COLO829 (cell line): ENCODE measurements at regions not wholly inside any gene's neighbourhood (a gene's known extent, or its start where the extent isn't known, plus 50 kb on each side); places are given as distances from the start of the nearest gene placed in this dataset.

Experiments used
- DNase-seq: peaks from one replicate; pipeline ENCODE4 v3.0.0; 2012; ENCODE audit warnings: low spot score

DNA sequence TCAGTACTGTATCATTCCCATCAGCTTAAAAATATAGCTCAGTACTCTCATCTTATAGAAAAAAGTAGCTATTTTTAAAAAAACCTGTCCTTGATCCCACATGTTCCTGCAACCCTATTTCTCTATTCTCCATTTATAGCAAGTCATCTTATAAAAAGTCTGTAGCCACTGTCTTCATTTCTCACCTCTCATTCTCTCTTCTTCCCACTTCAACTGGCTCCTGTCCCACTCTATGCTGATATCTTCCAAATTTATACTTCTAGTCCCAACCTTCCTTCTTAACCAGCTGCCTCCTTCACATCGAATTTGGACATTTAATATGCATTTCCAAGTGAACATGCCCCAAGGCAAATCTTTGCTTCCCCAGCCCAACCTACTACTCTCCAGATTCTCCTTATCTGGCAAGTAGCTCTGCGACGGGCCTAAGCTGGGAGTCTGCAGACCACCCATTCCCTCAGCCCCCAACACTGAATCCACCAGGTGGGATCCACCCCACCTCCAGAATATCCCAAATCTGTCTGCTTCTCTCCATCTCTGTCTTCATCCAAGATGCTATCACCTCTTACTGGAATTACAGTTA, 52.0 kb upstream of the TANC2 start:
- no peak for DNase-seq

DNA sequence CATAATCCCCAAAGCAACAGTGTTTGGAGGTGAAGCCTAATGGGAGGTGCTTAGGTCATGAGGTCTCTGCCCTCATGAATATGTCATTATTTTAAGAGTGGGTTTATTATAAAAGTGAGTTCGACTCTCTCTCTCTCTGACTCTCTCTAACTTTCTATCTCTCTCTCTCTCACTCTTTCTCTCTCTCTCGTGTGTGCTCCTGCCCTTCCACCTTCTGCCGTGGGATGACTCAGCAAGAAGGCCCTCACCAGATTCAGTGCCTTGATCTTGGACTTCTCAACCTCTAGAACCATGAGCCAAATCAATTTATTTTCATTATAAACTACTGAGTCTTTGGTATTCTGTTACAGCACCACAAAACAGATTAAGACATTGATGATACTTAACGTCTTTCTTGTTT, 53.7 kb upstream of the TANC2 start:
- no peak for DNase-seq

DNA sequence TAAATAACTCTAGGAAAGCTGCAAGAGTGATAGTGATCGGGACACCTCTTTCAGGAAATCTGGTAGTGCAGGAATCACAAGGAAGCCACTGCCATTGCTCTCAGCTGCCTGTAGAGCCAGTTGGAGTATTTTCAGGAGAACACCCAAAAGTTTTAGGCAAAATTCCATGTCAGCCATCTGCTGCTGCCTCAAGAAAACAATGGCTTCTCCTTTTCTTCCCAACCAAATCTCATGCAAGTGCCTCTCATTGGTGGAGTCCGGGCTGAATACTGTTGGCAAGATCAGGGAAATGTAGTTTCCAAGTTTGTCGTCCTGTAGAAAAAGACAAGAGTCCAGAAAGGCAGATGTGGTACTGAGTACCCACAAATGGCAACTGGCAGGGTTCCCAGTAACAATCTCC, 54.9 kb upstream of the TANC2 start:
- no peak for DNase-seq

DNA sequence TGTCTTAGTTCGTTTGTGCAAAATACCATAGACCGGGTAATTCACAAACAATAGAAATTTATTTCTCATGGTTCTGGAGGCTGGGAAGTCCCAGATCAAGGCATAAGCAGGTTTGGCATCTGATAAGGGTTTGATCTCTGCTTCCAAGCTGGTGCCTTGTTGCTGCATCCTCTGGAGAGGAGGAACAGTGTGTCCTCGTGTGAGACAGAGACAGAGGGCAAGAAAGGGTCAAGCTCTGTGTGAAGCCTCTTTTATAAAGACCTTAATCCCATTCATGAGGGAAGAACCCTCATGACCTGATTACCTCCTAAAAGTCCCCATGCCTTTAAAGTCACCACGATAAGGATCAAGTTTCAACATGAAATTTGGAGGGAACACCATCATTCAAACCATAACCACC, 55.8 kb upstream of the TANC2 start:
- no peak for DNase-seq

DNA sequence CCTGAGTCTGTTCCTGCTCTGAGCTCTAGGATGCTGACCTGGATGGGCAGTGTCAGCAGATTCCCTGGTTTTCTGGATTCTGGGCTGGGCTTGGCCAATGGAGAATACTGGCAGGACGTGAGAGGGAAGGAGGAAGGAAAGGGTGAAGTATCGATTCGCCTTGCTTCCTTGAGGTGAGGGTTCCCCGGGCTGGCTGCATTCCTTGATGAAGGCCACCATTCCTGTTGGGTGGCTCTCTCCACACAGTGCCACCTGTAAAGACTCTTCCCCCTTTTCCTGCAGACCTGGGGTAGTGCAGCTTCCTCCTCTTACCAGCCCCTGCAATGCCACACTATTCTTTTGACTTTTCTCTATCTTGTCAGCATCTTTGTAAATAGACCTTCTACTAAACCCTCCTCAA, 58.1 kb upstream of the TANC2 start:
- no peak for DNase-seq

DNA sequence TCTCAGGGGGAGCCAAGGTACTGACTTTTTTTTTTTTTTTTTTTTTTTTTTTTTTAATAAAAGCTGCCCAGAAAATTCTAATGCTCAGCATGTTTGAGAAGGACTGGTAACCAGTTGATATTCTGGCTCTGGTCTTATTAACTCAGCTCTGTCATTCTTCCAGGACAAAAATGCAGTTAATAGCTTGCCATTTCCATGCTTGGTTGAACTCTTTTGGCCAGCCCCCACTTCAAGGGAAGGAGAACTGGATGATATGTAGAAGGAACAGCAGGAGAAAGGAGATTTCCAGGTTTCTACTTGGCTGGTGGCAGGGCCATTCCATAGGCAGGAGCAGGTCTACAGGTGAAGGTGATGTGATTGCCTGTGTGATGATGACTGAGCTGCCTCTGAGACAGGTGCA, 59.2 kb upstream of the TANC2 start:
- no peak for DNase-seq

DNA sequence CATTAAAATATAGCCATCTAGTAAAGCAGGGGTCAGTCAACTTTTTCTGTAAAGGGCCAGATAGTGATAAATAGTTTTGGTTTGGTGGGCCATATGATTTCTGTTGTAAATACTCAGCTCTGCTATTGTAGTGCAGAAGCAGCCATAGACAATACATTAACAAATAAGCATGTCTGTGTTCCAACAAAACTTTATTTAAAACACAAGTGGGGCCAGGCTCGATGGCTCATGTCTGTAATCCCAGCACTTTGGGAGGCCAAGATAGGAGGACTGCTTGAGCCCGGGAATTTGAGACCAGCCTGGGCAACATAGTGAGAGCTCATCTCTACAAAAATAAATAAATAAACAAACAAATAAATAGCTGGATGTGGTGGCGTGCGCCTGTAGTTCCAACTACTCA, 60.8 kb upstream of the TANC2 start:
- DNase-seq, result no peak

DNA sequence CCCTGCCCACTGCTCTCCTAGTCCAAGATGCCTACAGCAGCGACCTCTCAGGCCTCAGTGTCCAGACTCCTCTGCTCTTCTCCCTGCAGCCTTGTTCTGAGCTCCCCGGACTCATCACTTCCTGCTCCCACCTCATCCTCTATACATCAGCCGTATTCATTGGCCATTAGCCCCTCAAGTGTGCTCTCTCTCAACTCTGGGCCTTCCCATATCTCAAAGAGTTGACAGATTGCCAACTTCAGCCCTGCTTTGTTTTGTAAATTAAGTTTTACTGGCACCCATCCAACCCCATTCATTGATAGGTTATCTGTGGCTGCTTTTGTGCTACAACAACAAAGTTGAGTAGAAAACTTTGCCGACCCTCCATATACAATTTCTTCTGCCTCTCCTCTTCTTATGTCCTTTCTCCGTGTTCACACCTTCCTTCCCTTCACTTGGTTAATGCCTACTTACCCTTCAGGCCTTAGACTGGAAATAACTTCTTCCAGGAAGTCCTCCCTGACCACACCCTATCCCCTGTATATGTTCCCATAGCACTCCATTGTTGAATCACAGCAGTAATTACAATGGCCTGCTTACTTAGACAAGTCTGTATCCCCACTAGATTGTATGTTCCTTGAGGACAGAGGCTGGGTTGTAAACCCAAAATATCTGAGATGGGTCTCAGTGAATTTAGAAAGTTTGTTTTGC, 63.4 kb upstream of the TANC2 start:
- no peak for DNase-seq

DNA sequence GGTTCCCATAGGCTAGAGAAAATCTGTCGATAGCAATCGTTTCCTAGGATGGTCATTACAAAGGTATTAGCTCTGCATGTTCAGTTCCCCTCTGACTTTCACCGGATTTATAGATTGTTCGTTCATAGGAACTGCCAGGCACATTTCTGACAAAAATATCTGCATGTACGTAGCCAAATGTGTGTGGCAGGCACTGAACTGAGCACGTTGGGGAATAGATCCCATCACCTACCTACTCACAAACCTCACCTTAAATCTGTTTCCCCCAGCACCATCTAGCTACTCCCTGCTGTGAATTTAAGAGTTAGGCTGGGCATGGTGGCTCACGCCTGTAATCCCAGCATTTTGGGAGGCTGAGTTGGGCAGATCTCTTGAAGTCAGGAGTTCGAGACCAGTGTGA, 64.5 kb upstream of the TANC2 start:
- no peak for DNase-seq

DNA sequence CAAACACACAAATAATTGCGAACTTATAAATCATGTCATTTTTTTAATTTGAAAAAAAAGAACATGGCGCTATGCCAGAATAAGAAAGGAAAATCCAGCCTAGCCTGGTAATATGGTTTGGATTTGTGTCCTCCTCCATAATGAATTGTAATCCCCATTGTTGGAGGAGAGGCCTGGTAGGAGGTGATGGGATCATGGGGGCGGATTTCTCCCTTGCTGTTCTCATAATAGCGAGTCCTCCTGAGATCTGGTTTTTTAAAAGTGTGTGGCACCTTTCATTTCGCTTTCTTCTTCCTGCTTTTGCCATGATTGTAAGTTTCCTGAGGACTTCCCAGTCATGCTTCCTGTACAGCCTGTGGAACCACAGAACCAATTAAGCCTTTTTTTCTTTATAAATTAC, 65.9 kb upstream of the TANC2 start:
- no peak for DNase-seq

DNA sequence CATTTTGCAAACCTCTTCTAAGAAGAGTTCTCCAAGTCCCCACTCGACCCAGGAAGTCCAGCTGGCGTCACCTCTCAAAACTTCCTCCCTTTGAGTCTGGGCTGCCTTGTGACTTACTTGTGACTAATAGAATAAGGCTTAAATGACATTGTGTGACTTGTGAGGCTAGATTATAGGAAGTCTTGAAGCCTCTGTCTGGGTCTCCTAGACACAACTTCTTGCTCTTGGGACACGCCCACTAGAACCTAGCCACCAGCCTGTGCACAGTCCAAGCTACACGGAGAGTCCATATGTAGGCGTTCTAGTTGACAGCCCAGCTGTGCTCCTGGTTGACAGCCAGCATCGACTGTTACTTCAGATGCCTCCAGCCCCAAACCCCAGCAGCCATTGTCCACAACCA, 66.7 kb upstream of the TANC2 start:
- DNase-seq, result no peak

DNA sequence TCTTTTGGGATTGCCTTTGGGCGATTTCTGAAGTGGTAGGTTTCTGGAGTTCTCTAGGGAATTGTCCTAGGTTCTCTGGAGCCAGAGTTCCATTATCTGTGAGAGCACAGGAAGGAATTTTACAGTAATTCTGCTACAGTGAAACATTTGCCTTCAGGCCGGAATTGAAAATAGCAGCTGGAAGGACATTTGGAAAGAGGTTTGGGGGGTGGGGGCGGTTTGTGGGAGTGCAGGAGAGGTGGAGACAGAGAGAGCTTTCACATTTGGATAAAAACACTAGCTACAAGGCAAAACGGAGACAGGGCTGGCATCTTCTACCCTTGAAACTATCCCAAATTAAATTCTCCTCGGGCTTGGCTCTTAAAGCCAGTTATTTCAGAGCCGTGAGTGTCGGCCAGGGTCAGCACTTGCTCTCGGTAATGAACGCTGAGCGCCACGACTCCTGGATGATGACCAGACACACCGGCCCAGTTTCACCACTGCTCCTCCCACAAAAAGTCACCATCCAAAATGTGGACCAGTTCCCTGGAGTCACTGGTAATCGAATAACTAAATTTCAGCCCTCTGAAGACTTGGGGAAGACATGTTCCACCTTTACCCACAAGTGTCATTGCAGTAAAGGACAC, 67.7 kb upstream of the TANC2 start:
- DNase-seq, result peak; percentile 63

DNA sequence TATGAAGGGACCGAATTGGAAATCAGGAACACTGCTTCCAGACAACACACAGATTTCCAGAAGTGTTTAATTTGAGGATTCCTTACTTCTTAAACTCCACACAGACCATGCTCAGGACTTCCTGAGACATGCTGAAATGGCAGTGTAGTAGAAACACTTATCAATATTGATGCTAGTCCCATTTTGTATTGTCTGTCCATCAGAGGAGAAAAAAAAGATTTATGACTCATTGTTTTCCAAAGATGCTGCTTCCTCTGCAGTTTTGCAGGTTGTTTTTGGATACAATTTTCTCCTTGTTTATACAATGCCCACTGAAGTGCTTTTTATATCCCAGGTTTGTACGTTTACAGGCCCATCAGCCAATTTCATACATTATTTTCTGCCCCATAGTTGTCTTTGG, 68.3 kb upstream of the TANC2 start:
- no peak for DNase-seq

DNA sequence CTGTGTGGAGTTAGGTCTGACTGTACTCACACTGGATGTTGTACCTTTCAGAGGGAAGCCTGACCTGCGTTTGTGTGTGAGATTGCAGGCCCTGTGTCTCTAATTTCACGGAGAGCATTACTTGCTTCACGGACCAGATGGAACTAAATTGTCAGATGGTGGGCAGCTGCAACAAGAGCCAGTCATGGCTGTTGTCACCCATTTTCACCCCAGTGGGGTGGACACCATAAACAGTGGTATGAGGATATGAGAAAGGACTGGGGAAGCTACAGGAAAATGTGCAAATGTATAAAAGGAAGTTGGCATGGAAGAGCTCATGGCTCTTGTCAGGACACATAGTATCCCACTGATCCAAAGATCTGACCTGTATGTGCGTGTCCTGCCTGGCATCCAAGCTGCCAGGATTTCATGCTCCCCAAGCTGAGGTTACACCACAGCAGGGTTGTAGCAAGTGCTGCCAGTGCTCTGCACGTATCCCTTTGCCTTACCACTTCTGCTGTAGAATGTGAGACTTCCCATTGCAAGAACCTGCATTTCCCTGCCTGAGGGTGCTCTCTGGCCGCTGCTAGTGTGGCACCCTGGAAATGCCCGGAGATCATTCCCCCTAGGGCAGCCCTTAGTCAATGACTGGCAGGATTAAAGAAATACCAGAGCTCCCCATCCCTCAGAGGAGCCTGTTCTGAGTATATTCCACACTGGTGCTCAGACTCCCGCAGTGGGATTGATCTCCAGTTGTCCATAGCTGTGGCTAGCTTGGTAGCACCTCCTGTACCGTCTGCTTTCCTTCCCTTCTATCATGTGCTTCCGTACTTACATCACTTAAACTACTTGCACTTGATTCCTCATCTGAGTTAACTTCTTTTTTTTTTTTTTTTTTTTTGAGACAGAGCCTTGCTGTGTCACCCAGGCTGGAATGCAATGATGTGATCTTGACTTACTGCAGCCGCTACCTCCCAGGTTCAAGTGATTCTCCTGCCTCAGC, 70.4 kb upstream of the TANC2 start:
- no peak for DNase-seq

DNA sequence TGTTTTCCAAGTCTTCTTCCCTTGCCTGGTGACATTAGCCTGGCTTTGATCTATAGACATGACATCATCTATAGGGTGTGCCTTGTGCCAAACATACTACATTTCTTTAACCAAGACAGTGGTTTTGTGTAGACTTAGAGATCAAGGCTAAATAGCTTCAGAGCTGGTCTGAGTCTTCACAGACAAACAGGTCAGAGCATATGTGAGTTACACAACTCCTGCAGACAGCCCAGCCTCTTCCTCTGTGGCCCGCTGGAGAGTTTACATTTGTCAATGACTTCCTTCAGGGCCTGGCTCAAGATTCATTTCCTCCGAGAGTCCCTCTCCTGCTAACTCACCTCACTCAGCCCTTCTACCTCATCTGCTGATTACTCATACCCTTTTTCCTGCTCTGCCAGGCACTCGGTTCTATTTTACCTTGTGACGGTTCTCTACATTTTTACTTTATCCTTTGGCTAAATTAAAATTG, 73.1 kb upstream of the TANC2 start:
- peak; percentile 63 for DNase-seq

DNA sequence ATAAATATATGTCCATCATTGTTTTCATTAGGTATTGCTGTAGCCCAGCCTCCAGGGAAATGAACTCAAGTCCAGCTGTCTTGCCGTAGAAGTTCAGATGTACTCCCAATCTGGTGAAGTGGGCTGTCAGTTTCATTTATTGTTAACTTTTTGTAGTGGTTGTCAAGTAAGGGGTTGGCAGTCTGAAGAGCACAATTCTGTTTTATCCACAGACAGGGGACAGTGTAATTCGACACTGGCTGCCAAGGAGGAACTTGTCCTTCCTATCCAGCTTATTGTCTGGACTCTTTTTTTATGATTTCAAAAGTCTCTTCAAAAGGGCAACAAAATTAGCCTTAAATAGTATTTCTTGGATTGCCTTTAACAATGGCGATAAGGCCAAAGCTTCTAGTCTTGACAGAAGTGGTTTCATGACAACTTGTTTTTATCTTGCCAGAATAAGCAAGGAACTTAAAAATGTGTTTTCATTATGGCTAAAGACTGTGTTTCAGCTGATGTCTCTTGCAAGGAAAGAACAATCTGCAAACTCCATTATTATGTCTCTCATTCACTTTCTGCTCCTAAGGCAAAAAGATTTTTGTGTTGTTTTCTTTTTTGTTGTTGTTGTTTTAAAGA, 73.9 kb upstream of the TANC2 start:
- no peak for DNase-seq

DNA sequence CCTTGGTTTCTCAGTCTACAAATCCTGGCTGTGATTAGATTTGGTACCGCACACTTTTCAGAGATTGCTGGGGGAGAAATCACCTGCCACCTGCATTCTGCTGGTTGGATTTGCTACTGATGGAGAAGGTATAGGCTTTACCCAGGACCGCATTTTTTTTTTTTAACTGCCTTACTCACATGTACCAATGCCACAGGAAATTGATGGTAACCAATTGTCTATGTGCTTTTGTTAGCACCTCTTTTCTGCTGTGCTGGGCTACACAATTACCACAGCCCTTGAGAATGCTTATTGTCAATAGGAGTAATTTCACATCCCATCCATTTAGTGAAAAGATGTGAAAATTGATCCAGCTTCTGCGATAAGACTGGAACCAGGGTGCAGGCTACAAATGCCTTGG, 74.4 kb upstream of the TANC2 start:
- DNase-seq, result no peak

DNA sequence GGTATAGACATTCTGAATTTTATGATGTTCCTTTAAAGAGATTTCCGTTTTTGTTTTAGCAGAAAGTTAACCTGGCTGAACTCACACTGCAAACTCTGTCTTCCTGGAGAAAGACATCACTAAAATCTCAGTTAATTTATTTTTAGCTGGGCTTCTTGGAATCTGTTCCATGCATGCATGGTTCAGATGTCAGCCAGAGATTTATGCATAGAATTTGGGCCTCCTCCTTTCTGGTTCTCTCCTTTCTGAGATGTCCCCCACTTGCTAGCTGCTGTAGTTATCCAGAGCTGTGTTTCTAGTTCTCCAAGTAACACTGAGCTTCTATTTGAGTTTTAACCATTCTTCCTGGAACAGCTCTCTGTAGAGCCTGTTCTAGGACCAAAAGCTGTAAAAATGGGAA, 77.3 kb upstream of the TANC2 start:
- DNase-seq, result no peak

DNA sequence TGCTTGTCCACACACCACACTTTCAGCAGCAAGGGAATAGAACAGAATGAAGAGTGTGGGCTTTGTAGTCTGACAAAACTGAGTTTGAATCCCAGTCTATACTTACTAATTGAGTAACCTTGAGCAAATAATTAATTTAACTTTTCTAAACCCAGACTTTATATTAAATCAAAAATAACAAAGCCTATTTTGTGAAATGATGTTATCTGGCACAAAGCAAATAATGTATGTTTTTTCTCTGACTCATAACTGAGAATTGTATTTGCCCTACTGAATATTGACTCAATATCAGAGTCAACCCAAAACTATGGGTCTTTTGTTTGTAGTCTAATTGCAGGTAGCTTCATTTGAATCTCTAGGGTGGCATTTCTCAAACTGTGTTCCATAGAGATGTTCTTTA, 77.9 kb upstream of the TANC2 start:
- DNase-seq, result no peak

DNA sequence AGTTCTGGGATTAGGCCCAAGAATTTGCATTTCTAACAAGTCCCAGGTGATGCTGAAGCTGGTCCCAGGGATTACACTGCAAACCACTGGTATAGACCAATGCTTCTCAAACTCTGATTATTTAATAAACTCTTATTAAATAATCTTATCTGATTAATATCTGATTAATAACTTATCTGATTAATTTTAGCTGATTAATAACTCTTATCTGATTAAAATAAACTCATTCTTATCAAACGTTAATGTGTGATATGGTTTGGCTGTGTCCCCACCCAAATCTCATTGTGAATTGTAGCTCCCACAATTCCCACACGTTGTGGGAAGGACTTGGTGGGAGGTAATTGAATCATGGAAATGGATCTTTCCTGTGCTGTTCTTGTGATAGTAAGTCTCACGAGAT, 78.6 kb upstream of the TANC2 start:
- no peak for DNase-seq

DNA sequence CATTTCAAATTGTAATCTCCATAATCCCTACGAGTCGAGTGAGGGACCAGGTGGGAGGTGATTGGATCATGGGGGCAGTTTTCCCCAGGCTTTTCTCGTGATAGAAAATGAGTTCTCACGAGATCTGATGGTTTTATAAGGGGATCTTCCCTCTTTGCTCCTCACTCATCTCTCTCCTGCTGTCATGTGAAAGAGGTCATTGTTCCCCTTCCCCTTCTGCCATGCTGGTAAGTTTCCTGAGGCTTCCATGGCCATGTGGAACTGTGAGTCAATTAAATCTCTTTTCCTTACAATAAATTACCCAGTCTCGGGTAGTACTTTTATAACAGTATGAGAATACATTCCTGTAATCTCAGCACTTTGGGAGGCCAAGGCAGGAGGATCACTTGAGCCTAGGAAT, 76.7 kb upstream of the MARCHF10 start:
- no peak for DNase-seq

DNA sequence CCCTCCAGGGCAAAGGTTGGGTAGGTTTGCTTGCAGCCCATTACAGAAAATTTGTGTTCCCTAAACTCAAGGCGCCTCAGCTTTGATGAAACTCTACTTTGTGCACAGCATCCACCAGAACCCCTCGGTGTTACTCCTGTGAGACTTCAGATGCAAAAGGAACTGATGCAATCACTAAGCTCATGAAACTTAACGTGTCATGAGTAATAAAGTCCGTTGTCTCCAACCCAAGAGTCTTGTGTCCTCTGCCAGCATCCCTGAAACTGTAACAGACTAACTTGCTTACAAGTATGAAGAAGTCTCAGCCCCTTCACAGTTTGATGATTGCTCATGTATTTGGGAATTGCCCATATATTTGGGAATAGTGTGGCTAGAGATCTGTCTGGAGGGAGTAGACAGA, 74.8 kb upstream of the MARCHF10 start:
- no peak for DNase-seq
